ENCODE measurements at regions not wholly inside any gene's neighbourhood (a gene's known extent, or its start where the extent isn't known, plus 50 kb on each side); places are given as distances from the start of the nearest gene placed in this dataset.
A peak's percentile ranks its signal among the peaks of the same experiment; 100 is the strongest.

- Histone ChIP-seq H3K27ac (ENCODE audit: low read depth, low read length, poor library complexity, severe bottlenecking) (no peak overlapping the region), H3K4me1 (ENCODE audit: insufficient read depth, low read length, poor library complexity, severe bottlenecking) (no peaks in the 10 kb centered on the region), H3K4me3 (ENCODE audit: low read depth, low read length, poor library complexity, severe bottlenecking) (no peak overlapping the region), H3K27me3 (replicated peaks; ENCODE audit: insufficient read depth, low read depth, low read length, poor library complexity) (no peaks in the 10 kb centered on the region), H3K36me3 (ENCODE audit: insufficient read depth, low read length, poor library complexity, severe bottlenecking) (no peaks in the 10 kb centered on the region), H3K9me3 (ENCODE audit: low read depth, low read length, poor library complexity, severe bottlenecking) (no peaks in the 10 kb centered on the region)
- TF ChIP-seq EZH2 (IDR thresholded peaks at IDR 0.05; ENCODE audit: borderline replicate concordance, low read depth, low read length, poor library complexity, severe bottlenecking) (no peak), CTCF (conservative IDR thresholded peaks at IDR 0.05; ENCODE audit: low read depth, low read length) (no peak)
- intact Hi-C loops (cut with micrococcal nuclease; ENCODE audit: unreplicated experiment): loop anchor here (10.0 kb wide), 1 partner anchor 64 kb away; no protein-coding TSS in a partner anchor
- CTCF ChIA-PET: no interaction called here
- POLR2A ChIA-PET (ENCODE audit: low non-redundant PET): no interaction called here
- BruUV-seq (replicated peaks): no TSS peak
- no peak for DNase-seq (ENCODE audit: low spot score)
These were observed 244.3 kb upstream of the KCND2 start for GRCh38 chr7:120028636-120029035.

- TF ChIP-seq EZH2 (IDR thresholded peaks at IDR 0.05; ENCODE audit: borderline replicate concordance, low read depth, low read length, poor library complexity, severe bottlenecking) (no peak), CTCF (conservative IDR thresholded peaks at IDR 0.05; ENCODE audit: low read depth, low read length) (no peak)
- ChIA-PET POLR2A (ENCODE audit: low non-redundant PET) (no interaction called here), CTCF (no interaction called here)
- Histone ChIP-seq H3K27ac (ENCODE audit: low read depth, low read length, poor library complexity, severe bottlenecking) (no peak overlapping the region), H3K36me3 (ENCODE audit: insufficient read depth, low read length, poor library complexity, severe bottlenecking) (no peaks in the 10 kb centered on the region), H3K4me1 (ENCODE audit: insufficient read depth, low read length, poor library complexity, severe bottlenecking) (no peaks in the 10 kb centered on the region), H3K9me3 (ENCODE audit: low read depth, low read length, poor library complexity, severe bottlenecking) (no peaks in the 10 kb centered on the region), H3K4me3 (ENCODE audit: low read depth, low read length, poor library complexity, severe bottlenecking) (no peak overlapping the region), H3K27me3 (replicated peaks; ENCODE audit: insufficient read depth, low read depth, low read length, poor library complexity) (no peaks in the 10 kb centered on the region)
- no TSS peak for BruUV-seq (replicated peaks)
- intact Hi-C loops (cut with micrococcal nuclease; ENCODE audit: unreplicated experiment): no loop called here
- DNase-seq (ENCODE audit: low spot score): no peak
These were observed 242.1 kb upstream of the KCND2 start for GRCh38 chr7:120030876-120031275.

- no peak for TF ChIP-seq EZH2 (IDR thresholded peaks at IDR 0.05; ENCODE audit: borderline replicate concordance, low read depth, low read length, poor library complexity, severe bottlenecking)
- no peak for TF ChIP-seq CTCF (conservative IDR thresholded peaks at IDR 0.05; ENCODE audit: low read depth, low read length)
- DNase-seq (ENCODE audit: low spot score): peak; percentile 1
- POLR2A ChIA-PET (ENCODE audit: low non-redundant PET): no interaction called here
These were observed 239.9 kb upstream of the KCND2 start for GRCh38 chr7:120033114-120033513.

More at GRCh38 chr7:120033114-120033513, 239.9 kb upstream of the KCND2 start:
- no peaks in the 10 kb centered on the region for H3K27me3 ChIP-seq (replicated peaks; ENCODE audit: insufficient read depth, low read depth, low read length, poor library complexity)
- H3K9me3 ChIP-seq (ENCODE audit: low read depth, low read length, poor library complexity, severe bottlenecking): no peaks in the 10 kb centered on the region
- intact Hi-C loops (cut with micrococcal nuclease; ENCODE audit: unreplicated experiment): no loop called here
- no peak overlapping the region for H3K4me3 ChIP-seq (ENCODE audit: low read depth, low read length, poor library complexity, severe bottlenecking)
- CTCF ChIA-PET: no interaction called here
- H3K4me1 ChIP-seq (ENCODE audit: insufficient read depth, low read length, poor library complexity, severe bottlenecking): no peaks in the 10 kb centered on the region
- no peaks in the 10 kb centered on the region for H3K36me3 ChIP-seq (ENCODE audit: insufficient read depth, low read length, poor library complexity, severe bottlenecking)
- H3K27ac ChIP-seq (ENCODE audit: low read depth, low read length, poor library complexity, severe bottlenecking): no peak overlapping the region
- no TSS peak for BruUV-seq (replicated peaks)

Data from A673 (cell line).